ENCODE measurements at regions not wholly inside any gene's neighbourhood (a gene's known extent, or its start where the extent isn't known, plus 50 kb on each side); places are given as distances from the start of the nearest gene placed in this dataset.

- TF ChIP-seq PATZ1 (CRISPR knock-in tag; IDR thresholded peaks at IDR 0.05; ENCODE audit: borderline replicate concordance) = no peak
- TF ChIP-seq TCF4 (CRISPR knock-in tag; IDR thresholded peaks at IDR 0.05; ENCODE audit: borderline replicate concordance) = no peak
- TF ChIP-seq CSDC2 (CRISPR knock-in tag; IDR thresholded peaks at IDR 0.05) = no peak
- TF ChIP-seq RARB (CRISPR knock-in tag; IDR thresholded peaks at IDR 0.05) = no peak
- TF ChIP-seq ISL1 (CRISPR knock-in tag; IDR thresholded peaks at IDR 0.05) = no peak
- TF ChIP-seq ZC3H10 (CRISPR knock-in tag; IDR thresholded peaks at IDR 0.05) = no peak
- TF ChIP-seq CSRNP3 (CRISPR knock-in tag; IDR thresholded peaks at IDR 0.05) = no peak
- no peak for TF ChIP-seq CREB5 (CRISPR knock-in tag; IDR thresholded peaks at IDR 0.05; ENCODE audit: low read depth)
- no peak for TF ChIP-seq ESRRG (CRISPR knock-in tag; IDR thresholded peaks at IDR 0.05)
Measured at GRCh38 chr11:45386972-45387371, 100.8 kb upstream of the SYT13 start (continued).

- ATAC-seq = no peak
Measured at GRCh38 chr11:45385844-45386243, 99.7 kb upstream of the SYT13 start.

GRCh38 chr11:45385423-45385822, 99.3 kb upstream of the SYT13 start:
- TF ChIP-seq ESRRG (CRISPR knock-in tag; IDR thresholded peaks at IDR 0.05) = no peak
- no peak for TF ChIP-seq BACH2 (CRISPR knock-in tag; IDR thresholded peaks at IDR 0.05; ENCODE audit: borderline replicate concordance)
- no peak for TF ChIP-seq RARB (CRISPR knock-in tag; IDR thresholded peaks at IDR 0.05)
- no peak for TF ChIP-seq POU6F1 (CRISPR knock-in tag; IDR thresholded peaks at IDR 0.05; ENCODE audit: borderline replicate concordance, low read depth)
- TF ChIP-seq ZNF8 (CRISPR knock-in tag; IDR thresholded peaks at IDR 0.05) = no peak
- TF ChIP-seq CREB5 (CRISPR knock-in tag; IDR thresholded peaks at IDR 0.05; ENCODE audit: low read depth) = no peak
- no peak for TF ChIP-seq TCF4 (CRISPR knock-in tag; IDR thresholded peaks at IDR 0.05; ENCODE audit: borderline replicate concordance)
- TF ChIP-seq CSRNP3 (CRISPR knock-in tag; IDR thresholded peaks at IDR 0.05) = no peak
- TF ChIP-seq PATZ1 (CRISPR knock-in tag; IDR thresholded peaks at IDR 0.05; ENCODE audit: borderline replicate concordance) = no peak
- TF ChIP-seq ZNF70 (CRISPR knock-in tag; IDR thresholded peaks at IDR 0.05) = no peak
- no peak for TF ChIP-seq ZNF565 (CRISPR knock-in tag; conservative IDR thresholded peaks at IDR 0.05; ENCODE audit: low read depth)
- TF ChIP-seq GLIS3 (CRISPR knock-in tag; IDR thresholded peaks at IDR 0.05) = no peak

More at GRCh38 chr11:45385844-45386243, 99.7 kb upstream of the SYT13 start:
- TF ChIP-seq GLIS3 (CRISPR knock-in tag; IDR thresholded peaks at IDR 0.05) (no peak), ZNF8 (CRISPR knock-in tag; IDR thresholded peaks at IDR 0.05) (no peak), SNAI2 (CRISPR knock-in tag; IDR thresholded peaks at IDR 0.05) (no peak)

More at GRCh38 chr11:45385423-45385822, 99.3 kb upstream of the SYT13 start:
- ATAC-seq = no peak
